ENCODE measurements at regions not wholly inside any gene's neighbourhood (a gene's known extent, or its start where the extent isn't known, plus 50 kb on each side); places are given as distances from the start of the nearest gene placed in this dataset.

DNA sequence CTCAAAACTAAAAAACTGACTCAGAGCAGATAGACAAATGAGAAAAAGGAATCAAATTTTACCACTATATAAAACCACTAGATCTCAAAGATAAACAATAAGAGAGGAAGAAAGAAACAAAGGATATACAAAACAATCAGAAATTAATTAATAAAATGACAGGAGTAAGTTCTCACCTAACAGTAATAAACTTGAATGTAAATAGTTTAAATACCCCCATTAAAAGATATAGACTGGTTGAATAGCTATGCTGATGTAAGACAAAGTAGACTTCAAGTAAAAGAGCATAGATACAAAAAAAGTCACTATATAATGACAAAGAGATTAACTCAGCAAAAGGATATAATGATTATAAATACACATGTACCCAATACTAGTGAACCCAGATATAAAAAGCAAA, 72.3 kb upstream of the GNAZ start:
- Mint-ChIP-seq H3K9me3 (peaks cover 11 to 18% of the 10 kb centered on the region in 2 donors), H3K27ac (no peak overlapping the region), H3K4me1 (no peaks in the 10 kb centered on the region), H3K4me3 (no peak overlapping the region), H3K27me3 (ENCODE audit: low read depth in 2 of 2) (peaks cover 18 to 69% of the 10 kb centered on the region in 2 donors), H3K36me3 (peaks cover 41% of the 10 kb centered on the region)
- no peaks in the 10 kb centered on the region for H3K4me1 ChIP-seq (ENCODE audit: control insufficient read depth, insufficient read depth, low read length)
- peaks cover 5% of the 10 kb centered on the region for H3K27me3 ChIP-seq (ENCODE audit: control insufficient read depth, insufficient read depth, low read length)
- intact Hi-C loops (cut with micrococcal nuclease): no loop called here
- H3K27ac ChIP-seq (ENCODE audit: low read length): no peak overlapping the region
- no peaks in the 10 kb centered on the region for H3K36me3 ChIP-seq (ENCODE audit: control insufficient read depth, insufficient read depth, low read length)
- DNase-seq (no peak), ATAC-seq (no peak)
- H3K9me3 ChIP-seq (ENCODE audit: control insufficient read depth, insufficient read depth, low read length): peaks cover 4% of the 10 kb centered on the region
- TF ChIP-seq, protein P1, sequence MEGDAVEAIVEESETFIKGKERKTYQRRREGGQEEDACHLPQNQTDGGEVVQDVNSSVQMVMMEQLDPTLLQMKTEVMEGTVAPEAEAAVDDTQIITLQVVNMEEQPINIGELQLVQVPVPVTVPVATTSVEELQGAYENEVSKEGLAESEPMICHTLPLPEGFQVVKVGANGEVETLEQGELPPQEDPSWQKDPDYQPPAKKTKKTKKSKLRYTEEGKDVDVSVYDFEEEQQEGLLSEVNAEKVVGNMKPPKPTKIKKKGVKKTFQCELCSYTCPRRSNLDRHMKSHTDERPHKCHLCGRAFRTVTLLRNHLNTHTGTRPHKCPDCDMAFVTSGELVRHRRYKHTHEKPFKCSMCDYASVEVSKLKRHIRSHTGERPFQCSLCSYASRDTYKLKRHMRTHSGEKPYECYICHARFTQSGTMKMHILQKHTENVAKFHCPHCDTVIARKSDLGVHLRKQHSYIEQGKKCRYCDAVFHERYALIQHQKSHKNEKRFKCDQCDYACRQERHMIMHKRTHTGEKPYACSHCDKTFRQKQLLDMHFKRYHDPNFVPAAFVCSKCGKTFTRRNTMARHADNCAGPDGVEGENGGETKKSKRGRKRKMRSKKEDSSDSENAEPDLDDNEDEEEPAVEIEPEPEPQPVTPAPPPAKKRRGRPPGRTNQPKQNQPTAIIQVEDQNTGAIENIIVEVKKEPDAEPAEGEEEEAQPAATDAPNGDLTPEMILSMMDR (IDR thresholded peaks at IDR 0.05): no peak
- H3K4me3 ChIP-seq (ENCODE audit: low read length): no peak overlapping the region

DNA sequence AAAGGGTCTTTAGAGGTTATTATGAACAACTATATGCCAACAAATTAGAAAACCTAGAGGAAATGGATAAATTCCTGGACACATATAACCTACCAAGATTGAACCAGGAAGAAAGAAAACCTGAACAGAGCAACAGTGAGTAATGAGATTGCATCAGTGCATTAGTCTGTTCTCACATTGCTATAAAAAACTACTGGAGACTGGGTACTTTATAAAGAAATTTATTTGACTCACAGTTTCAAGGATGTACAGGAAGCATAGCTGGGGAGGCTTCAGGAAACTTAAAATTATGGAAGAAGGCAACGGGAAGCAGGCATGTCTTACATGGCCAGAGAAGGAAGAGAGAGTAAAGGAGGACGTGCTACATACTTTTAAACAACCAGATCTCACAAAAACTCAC, 70.8 kb upstream of the GNAZ start:
- no peak for DNase-seq
- no peak overlapping the region for H3K27ac Mint-ChIP-seq
- peaks cover 41% of the 10 kb centered on the region for H3K36me3 Mint-ChIP-seq
- H3K9me3 ChIP-seq (ENCODE audit: control insufficient read depth, insufficient read depth, low read length): peaks cover 4% of the 10 kb centered on the region
- H3K9me3 Mint-ChIP-seq: peaks cover 11 to 18% of the 10 kb centered on the region in 2 donors
- no peak for ATAC-seq
- TF ChIP-seq, protein P1 (IDR thresholded peaks at IDR 0.05): no peak
- peaks cover 3% of the 10 kb centered on the region for H3K27me3 ChIP-seq (ENCODE audit: control insufficient read depth, insufficient read depth, low read length)
- H3K4me1 ChIP-seq (ENCODE audit: control insufficient read depth, insufficient read depth, low read length): no peaks in the 10 kb centered on the region
- intact Hi-C loops (cut with micrococcal nuclease): no loop called here
- H3K36me3 ChIP-seq (ENCODE audit: control insufficient read depth, insufficient read depth, low read length): no peaks in the 10 kb centered on the region
- H3K27ac ChIP-seq (ENCODE audit: low read length): no peak overlapping the region
- H3K4me1 Mint-ChIP-seq: no peaks in the 10 kb centered on the region
- no peak overlapping the region for H3K4me3 ChIP-seq (ENCODE audit: low read length)
- H3K4me3 Mint-ChIP-seq: no peak overlapping the region
- H3K27me3 Mint-ChIP-seq (ENCODE audit: low read depth in 2 of 2): peaks cover 25 to 82% of the 10 kb centered on the region in 2 donors
- WGBS (ENCODE audit: insufficient coverage): 83% methylated on average over 2 of the region's 2 CpGs

- DNase-seq (no peak), ATAC-seq (no peak)
- Histone ChIP-seq H3K36me3 (ENCODE audit: control insufficient read depth, insufficient read depth, low read length) (no peaks in the 10 kb centered on the region), H3K27me3 (ENCODE audit: control insufficient read depth, insufficient read depth, low read length) (peaks cover 3% of the 10 kb centered on the region), H3K27ac (ENCODE audit: low read length) (no peak overlapping the region), H3K4me1 (ENCODE audit: control insufficient read depth, insufficient read depth, low read length) (no peaks in the 10 kb centered on the region), H3K9me3 (ENCODE audit: control insufficient read depth, insufficient read depth, low read length) (peaks cover 4% of the 10 kb centered on the region), H3K4me3 (ENCODE audit: low read length) (no peak overlapping the region)
- Mint-ChIP-seq H3K9me3 (peaks cover 9 to 18% of the 10 kb centered on the region in 2 donors), H3K27me3 (ENCODE audit: low read depth in 2 of 2) (peaks cover 27 to 76% of the 10 kb centered on the region in 2 donors), H3K4me3 (no peak overlapping the region), H3K27ac (no peak overlapping the region), H3K36me3 (peaks cover 30% of the 10 kb centered on the region), H3K4me1 (no peaks in the 10 kb centered on the region)
- TF ChIP-seq, protein P1 (IDR thresholded peaks at IDR 0.05): no peak
- WGBS (ENCODE audit: insufficient coverage): 95% methylated on average over 2 of the region's 2 CpGs
- intact Hi-C loops (cut with micrococcal nuclease): no loop called here
Observed at GRCh38 chr22:23000657-23001347, 69.5 kb upstream of the GNAZ start.

- peaks cover 9 to 18% of the 10 kb centered on the region in 2 donors for H3K9me3 Mint-ChIP-seq
- Histone ChIP-seq H3K36me3 (ENCODE audit: control insufficient read depth, insufficient read depth, low read length) (no peaks in the 10 kb centered on the region), H3K27ac (ENCODE audit: low read length) (no peak overlapping the region), H3K9me3 (ENCODE audit: control insufficient read depth, insufficient read depth, low read length) (peaks cover 3% of the 10 kb centered on the region), H3K4me1 (ENCODE audit: control insufficient read depth, insufficient read depth, low read length) (no peaks in the 10 kb centered on the region), H3K4me3 (ENCODE audit: low read length) (no peak overlapping the region), H3K27me3 (ENCODE audit: control insufficient read depth, insufficient read depth, low read length) (peaks cover 3% of the 10 kb centered on the region)
- peaks cover 24% of the 10 kb centered on the region for H3K36me3 Mint-ChIP-seq
- peaks cover 27 to 71% of the 10 kb centered on the region in 2 donors for H3K27me3 Mint-ChIP-seq (ENCODE audit: low read depth in 2 of 2)
- ATAC-seq (no peak), DNase-seq (no peak)
- H3K4me3 Mint-ChIP-seq: no peak overlapping the region
- intact Hi-C loops (cut with micrococcal nuclease): no loop called here
- TF ChIP-seq, protein P1 (IDR thresholded peaks at IDR 0.05): no peak
- no peak overlapping the region for H3K27ac Mint-ChIP-seq
- no peaks in the 10 kb centered on the region for H3K4me1 Mint-ChIP-seq
Observed at GRCh38 chr22:23001463-23001862, 68.9 kb upstream of the GNAZ start.

All from natural killer cell (primary cell).